Stimulated activated CD8-positive, alpha-beta memory T cell treated with anti-CD3 and anti-CD28 coated beads, Interleukin-2, amount 100 ng/mL, for 1 hour (primary cell): ENCODE measurements at regions not wholly inside any gene's neighbourhood (a gene's known extent, or its start where the extent isn't known, plus 50 kb on each side); places are given as distances from the start of the nearest gene placed in this dataset.

ENCODE experiments used
- DNase-seq, 2 donors: peaks; one replicate each; pipeline ENCODE4 v3.0.0-alpha.2; 2020; ENCODE audit warnings: low read depth in 2 of 2

DNA sequence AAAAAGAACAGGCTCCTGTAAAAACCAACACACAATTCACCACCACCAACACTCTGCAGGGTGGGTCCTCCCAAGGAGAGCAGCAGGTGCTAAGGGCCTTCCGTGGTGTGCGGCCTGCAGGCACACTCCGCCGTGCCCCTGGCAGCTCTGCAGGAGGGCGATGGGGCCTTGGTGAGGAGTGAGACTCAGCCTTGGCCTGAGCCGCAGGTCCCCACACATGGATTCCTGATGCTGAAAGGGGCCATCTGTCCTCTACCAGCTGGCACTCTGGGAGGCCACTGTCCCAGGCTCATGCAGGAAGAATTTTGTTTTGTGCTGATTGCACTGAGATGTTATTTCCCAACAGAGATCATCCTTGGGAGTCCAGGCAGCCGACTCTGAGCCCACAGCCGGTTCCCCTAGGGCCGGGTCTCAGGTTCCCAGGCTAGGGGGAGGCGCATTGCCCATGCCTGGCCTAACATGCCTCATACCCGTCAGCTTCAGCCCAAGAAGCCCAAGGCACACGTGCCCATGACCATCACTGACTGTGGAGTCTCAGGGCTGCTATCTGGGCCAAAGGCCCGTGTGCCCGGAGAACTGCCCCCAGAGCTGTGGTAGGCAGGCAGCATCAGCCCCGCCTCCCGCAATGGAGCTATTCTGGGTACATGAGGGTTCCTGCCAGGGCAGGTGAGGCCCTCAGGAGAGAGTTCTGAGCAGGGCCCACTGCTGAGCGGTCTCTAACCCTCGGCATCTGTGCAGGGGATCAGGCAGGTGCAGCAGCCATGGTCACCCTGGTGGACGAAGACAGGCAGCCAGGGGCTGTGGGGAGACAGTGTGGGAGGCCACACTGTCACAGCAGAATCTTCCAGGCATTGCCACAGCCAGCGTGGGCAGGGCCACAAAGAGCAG, 97.9 kb upstream of the ZNF469 start:
- no peak for DNase-seq

DNA sequence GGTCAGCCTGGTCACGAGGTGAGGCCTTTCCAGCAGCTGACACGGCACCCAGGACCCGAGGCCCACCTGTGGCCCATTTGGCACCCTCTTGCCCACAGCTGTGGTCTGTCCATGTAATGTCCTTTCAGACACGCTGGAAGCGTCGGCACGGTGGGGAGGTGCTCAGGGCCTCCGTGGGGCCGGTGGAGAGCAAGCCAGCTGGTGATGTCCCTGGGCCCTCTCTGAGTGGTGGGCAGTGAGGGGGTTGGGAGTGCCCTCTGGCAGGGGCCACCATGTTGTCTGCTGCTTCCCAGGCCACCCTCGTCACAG, 97.3 kb upstream of the ZNF469 start:
- DNase-seq, result no peak

DNA sequence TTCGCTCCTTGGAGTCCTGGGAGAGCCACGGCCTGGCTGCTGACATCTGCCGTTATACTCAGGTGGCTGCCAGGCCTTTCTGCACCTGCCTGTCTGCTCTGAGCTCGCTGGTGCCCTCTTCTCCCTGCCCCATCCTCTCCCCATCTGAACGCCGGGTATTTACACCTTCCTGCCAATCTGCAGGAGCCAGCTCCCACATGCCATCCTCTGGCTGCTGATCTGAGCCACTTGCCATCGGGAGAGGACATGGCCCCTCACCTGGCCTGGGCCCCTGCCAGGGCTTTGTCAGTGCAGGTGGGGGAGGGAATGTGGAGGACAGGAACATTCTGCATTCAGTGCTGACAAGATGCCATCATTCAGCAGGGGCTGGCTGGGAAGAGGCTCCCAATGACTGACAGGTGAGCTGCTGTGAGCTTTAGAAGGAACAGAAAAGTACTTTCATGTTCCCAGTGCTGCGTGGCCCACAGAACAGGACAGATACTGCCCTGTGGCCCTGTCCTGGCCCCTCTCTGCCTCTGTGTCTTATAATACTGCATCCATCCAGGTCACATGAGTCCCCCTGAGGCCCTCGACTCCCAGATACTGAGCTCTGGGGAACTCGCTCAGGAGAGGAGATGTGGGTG, 96.3 kb upstream of the ZNF469 start:
- DNase-seq, result no peak

DNA sequence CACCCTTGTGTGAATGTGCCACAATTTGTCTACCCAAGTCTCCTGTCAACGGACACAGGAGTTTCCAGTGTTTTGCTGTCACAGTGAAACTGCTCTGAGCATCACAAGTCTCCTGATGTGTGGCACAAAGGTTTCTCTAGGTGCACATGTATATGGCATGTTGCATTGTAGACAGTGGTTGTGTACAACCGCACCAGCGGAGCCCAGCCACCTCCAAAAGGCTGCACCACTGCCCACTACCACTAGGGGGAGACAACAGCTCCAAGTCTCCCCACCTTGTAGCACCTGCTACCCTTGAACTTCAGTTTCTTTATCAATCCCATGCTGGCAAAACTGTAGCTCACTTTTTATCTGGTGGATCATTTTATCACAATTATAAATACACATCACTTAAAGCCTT, 95.5 kb upstream of the ZNF469 start:
- DNase-seq, result no peak

DNA sequence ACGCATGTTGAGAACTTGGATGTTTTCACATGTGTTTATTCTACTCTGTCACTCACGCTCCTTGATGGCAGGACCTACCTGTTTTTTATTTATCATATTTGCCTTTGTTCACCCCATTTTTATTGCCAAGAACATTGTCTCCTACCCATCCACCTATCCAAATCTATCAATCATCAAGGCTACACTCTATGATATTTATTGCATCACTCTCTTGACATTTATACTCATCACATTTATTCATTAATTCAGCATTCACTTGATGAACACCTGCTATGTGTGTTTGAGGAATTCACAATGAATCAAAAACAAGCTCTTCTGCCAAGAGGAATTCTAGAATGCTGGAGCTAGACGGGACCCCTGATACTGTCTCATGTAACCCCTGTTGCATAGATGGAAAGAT, 94.5 kb upstream of the ZNF469 start:
- no peak for DNase-seq

DNA sequence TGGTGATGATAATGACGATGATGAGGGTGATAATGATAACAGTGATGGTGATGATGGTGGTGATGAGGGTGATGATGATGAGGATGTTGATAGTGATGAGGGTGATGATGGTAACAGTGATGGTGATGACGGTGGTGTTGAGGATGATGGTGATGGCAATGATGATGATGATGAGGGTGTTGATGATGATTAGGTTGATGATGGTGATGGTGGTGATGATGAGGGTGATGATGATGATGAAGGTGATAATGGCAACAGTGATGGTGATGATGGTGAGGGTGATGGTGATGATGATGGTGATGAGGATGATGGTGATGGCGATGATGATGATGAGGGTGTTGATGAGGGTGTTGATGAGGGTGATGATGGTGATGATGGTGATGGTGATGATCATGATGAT, 93.8 kb upstream of the ZNF469 start:
- no peak for DNase-seq

DNA sequence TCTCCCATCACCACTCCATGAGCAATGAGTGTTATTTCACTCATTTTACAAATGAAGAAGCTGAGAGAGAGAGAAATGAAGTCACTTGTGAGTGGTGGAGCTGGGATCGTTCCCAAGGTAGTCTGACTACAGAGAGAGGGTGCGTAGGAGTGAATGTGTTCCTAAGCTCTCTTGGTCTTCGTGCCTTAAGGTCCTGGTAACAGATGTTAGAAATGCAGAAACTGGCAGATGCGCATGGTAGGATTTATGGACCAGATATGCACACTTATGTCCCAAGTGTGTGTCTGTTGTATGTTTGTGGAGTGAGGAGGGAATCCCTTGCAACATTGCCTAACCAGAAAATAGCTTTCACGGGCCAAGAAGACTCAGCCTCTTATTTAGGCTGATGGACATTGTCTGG, 93.2 kb upstream of the ZNF469 start:
- no peak for DNase-seq

DNA sequence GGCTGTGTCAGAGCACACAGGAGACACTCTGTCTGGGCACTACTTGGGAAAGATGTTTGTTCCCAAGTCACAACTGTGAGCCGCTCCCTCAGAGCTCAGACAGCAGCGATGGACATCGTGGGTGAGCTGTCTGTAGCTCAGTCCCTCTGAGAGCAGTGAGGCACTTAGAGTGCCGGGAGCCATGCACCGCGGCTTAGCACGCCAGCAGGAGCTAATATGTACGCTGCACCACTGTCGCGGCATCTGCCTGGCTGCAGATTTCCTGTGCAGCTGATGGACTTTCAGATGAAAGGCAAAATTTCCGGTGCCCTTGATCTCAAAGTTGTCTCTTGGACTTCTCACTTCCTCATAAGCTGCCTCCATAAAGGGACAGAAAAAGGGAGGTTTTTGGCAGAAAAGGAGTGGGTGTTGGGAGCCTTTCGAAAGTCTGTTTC, 92.8 kb upstream of the ZNF469 start:
- DNase-seq, result no peak

DNA sequence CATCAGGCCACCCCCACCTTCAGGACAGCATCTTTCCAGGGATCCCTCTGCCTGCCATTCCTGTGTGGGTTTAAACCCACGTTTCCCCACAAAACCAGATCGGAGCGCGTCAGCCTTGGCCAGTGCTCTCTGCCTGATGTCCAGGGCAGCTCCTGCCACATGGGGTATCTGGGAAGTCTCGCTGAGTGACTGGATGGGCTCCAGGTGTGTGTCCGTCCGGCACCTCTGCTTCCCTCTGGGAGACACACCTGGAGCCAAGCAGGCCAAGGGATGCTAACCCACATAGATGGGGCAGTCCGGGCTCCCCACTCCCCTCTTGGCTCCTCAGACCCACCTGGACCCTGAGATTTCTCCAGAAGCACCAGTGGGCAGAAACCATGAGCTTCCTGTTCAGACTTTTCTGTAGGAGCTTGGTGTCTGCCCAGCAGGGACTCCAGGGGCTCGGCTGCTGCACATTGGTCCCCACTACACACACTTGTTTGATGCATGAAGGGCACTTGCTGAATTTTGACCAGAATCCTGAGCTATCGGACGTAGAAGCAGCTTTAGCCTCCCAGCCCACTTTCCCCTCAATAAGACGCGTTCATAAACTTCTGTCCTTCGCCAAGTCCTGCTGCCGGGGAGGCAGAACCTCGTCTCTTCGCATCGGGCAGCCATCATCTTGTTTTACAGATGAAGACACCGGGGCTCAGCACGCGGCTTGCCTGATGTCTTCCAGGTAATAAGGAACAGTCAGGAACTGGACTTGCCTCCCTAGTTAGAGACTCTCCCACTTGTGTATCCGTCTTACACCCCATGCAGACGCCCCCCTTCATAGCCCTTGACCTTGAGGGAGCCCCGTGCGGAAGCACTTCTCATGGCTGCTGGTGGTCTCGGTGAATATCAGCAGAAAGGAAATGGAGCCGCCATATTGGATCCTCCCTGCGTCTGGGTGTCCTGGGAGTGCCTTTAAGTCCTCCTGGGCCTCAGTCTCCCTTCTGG, 91.6 kb upstream of the ZNF469 start:
- no peak for DNase-seq

DNA sequence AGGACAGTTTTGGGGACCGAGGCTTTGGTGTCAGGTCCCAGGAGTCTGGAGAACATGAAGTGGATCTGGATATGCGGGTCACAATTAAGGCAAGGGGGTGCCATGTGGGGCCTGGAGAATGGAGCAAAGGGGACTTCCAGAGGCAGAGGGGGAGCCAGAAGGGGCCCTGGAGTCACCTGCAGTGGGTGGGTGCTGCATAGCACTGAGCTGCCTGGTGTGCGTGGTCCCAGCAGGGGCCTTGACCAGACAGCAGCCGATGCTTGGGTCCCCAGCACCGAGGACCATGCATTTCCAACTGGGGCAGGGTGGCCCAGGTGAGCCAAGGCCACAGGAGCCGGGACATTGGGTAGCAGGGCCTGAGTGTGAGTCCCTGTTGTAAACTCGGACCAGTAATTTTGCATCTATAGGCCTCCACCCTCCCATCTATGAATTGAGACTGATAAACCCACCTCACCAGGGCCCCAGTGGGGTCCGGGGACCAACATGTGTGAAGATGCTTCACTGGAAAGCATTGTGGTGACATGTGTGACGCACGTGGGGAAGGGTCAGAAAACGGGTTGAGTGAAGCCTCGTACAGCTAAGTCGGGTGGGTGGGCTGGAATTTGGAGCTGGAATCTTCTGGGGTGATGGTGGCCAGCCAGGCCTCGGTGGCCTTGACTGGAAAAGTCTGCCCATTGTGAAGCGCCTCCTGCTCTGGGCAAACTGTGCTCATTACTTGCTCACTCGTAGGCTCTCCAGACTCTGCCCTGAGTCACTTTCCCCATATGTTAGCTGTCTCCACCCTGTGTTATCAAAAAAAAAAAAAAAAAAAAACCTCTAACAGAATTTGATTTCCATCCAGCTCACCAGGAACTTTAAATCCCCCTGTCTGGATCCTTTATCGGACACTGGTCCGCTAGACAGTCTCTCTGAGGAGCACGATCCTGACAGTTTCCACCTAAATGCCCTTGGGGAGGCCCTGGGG, 90.5 kb upstream of the ZNF469 start:
- no peak for DNase-seq

DNA sequence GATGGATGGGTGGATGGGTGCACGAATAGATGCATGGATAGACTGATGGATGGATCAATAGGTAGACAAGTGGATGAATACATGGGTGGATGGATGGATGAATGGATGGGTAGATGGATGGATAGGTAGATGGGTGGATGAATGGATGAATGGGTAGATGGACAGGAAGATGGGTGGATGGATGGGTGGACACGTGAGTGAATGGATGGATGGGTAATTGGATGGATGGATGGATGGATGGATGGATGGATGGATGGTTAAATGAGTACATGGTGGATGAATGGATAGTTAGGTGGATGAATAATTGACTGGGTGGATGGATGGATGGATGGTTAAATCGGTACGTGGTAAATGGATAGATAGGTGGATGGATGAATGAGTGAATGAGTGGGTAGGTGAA, 89.7 kb upstream of the ZNF469 start:
- no peak for DNase-seq

DNA sequence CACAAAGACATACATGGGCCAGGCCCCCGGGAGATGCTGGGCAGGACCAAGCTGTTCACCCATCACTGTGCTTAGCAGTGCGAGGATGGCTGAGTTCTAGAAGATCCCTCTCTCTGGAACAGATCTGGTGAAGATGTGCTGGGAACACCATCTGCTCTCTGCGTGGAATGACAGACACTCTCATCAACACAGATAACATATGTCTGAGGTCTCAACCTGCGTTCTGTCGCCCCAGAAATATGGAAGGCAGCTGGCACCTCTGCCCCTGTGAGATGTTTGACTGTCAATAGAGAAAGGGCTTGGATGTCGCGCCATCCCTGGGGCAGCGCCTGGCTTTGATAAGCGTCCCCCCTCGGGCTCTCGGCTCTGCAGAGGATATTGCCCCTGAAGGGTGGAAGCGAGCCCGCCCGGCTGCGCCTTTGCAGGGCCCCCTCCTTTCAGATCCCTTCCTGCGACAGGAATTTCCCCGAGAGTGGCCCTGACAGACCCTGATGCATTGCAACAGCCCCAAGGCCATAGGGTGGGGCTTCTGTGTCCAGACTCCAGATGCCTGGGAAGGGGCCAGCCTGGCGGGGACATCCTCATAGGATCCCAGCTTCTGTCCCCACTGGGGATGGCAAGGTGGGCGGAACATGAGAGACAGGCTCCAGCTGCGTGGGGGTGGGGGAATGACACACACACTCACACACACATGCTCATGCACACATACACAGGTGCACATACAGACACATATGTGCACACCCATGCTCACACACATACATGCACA, 86.9 kb upstream of the ZNF469 start:
- no peak for DNase-seq

DNA sequence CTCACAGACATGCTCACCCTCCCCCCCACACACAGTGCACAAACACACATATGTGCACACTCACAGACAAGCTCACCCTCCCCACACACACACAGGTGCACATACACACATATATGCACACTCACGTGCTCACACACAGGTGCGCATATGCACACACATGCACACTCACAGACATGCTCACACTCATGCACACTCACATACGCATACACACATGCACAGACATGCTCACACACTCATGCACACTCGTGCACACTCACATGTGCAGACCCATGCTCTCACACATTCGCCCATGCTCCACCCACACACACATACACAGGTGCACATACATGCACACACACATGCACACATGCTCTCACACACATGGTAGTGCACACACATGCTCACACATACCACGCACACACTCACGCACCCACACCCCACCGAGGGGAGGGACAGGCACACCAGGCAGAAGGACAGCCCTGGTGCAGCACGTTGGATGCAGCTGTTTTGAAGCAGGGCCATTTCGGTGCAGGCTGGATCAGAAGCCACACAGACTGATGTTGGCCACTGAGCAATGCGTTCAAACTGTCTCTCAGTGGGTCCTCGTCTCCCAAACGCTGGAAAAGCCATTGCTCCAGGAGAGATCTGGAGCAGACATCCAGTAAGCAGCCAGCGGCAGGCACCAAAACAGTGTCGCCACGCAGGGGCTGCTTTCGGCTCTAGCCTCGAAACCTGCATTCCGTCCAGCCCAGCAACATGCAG, 86.2 kb upstream of the ZNF469 start:
- DNase-seq, result no peak

DNA sequence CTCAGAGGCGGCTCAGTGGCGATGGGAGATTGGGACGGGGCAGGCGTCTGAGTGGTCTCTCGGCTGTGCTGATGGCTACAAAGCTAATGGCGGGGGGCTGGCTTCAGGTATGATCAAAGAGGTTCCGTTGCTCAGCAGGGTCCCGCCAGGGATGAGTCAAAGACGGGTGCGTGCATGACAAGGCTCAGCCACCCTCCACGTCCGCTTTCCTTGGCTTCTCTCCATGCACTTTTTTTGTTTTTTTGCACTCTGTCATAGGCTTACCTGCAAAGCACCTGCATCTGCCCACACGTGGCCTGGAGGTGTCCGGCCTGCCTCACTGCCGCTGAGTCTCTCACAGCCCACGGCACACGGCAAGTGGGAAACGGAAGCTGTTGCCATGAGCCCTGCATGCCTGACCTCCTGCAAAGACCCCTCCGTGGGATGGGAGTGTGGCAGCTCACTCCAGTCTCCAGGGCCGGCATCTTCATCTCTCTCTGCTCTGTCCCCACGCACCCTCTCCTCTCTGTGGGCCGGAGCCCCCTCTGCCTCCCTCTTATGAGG, 85.5 kb upstream of the ZNF469 start:
- no peak for DNase-seq

DNA sequence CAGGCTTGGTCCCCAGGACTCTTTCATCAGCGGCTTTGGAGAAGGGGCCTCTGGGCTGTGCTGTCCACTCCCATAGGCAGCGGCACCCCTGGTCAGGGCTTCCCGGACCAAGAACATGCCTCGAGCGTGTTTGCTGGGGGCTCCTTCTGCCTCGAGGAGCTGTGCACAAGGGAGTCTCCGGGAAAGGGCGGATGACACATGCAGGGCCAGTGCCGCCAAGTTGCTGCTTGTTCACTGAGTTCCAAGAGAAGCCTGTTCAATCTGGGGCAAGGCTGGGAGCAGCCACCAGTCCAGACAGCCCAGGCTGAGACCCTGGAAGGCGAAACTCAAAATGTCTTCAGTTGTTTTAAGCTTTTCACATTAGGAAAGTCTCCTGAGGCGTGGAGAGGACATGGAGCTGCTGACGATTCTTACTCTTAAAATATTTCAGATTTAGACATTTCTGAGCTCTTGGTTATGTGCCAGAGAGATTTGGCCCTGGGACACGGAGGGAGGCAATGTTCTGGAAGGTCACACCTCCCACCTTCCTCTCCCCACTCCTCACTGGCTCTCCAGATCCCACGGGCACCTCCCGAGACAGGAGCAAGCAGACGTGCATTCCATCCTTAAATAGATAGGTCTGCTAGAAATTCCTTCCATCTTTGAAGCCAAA, 84.5 kb upstream of the ZNF469 start:
- no peak for DNase-seq

DNA sequence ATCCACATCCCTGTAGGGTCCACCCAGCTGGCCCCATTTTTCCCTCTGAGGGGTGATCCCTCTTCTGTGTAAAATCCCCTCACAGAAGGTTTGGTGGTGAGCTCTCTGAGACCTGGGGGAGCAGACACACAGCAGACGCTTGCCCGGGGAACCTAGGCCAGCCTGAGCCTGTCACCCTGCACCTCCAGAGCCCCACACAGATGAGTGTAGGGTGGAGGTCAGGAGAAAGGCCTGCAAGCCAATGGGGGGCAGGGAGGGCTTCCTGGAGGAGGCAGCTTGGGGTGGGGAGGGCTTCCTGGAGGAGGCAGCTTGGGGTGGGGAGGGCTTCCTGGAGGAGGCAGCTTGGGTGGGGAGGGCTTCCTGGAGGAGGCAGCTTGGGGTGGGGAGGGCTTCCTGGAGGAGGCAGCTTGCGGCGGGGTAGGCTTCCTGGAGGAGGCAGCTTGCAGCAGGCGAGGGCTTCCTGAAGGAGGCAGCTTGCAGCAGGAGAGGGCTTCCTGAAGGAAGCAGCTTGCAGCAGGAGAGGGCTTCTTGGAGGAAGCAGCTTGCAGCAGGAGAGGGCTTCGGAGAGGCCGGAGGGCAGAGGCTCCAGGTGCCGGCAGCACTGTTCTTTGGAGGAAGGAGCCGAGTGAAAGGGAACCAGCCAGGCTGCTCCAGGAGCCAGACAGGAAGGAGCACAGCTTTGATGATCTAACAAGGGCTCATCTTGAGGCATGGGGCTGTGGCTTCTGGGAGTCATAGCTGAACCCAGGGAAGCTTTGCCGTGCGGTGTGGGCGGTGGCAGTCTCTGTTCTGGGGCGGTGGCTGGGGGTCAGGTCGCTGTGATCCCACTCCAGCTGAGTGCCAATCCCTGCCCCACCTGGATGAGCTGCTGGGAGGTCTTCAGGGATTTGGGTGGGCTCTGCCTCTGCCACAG, 83.7 kb upstream of the ZNF469 start:
- no peak for DNase-seq

DNA sequence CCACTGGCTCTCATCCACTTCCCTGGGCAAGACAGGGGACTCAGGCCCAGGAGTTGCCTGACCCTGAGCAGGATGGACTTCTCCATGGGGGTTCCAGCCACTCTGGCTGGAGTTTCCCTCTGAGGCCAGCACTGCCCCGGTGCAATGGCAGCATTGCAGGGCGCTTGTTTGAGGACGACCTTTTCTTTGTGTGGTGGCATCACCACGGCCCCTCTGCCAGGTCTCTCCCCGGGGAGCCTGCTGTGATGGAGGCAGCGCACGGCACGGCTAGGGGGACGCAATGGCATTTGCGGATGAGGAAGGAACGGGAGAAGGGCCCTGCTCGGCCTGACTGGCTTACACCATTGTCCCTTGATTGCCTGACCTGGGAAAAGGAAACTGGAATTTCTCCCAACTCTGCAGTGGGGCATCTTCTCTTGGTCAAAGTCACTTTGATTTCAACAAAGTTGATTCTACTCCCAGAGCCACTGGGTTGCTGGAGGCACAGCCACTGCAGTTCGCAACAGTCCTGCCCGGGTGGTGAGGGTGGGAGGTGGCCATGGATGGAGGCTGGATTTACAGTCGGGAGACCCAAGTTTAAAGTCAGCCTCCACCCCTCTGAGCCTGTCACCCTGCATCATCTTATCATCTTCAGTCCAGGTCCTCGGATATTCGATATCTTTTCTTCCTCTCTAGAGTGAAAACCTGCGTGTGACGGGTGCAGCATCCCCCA, 82.9 kb upstream of the ZNF469 start:
- no peak for DNase-seq
